ENCODE measurements at regions not wholly inside any gene's neighbourhood (a gene's known extent, or its start where the extent isn't known, plus 50 kb on each side); places are given as distances from the start of the nearest gene placed in this dataset.

- Histone ChIP-seq H3K27ac (no peak overlapping the region), H3K27me3 (no peaks in the 10 kb centered on the region), H3K9me3 (no peaks in the 10 kb centered on the region), H3K4me3 (no peak overlapping the region), H3K4me1 (no peaks in the 10 kb centered on the region), H3K36me3 (no peaks in the 10 kb centered on the region)
- TF ChIP-seq POLR2A (IDR thresholded peaks at IDR 0.05) (no peak), CTCF (IDR thresholded peaks at IDR 0.05 in 4 of 5, conservative IDR thresholded peaks at IDR 0.05 in 1 of 5) (no peak)
- intact Hi-C loops (cut with DNase I; ENCODE audit: low total_unique reads) (no loop called here), in situ Hi-C loops (cut with MboI; ENCODE audit: low sequenced_read_pairs in 4 of 4) (no loop called here)
- ATAC-seq: no peak
- no peak for DNase-seq
These were observed 66.2 kb downstream of the PLK2 start for GRCh38 chr5:58393716-58394115.

DNA sequence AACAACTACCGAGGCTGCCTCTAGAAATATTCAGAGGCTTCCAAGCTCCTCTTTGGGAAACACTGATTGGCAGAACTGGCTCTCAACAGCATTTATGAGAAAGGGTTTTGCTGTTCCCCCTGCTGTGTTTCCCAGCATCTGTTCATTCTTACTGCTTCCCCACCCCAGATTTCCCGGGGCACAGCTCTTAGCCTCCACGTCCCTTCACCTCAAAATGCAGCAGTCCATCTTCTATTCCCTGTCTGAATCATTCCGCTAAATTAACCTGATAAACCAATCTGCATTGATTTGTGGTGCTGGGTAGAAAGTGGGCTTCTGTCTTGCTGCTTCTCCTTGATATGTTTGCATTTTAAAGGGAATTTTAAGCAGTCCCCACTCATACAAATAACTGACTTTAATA is 67.4 kb downstream of the PLK2 start:
- H3K4me1 ChIP-seq: no peaks in the 10 kb centered on the region
- no peak for ATAC-seq
- H3K4me3 ChIP-seq: no peak overlapping the region
- no peaks in the 10 kb centered on the region for H3K27me3 ChIP-seq
- no peak overlapping the region for H3K27ac ChIP-seq
- no peaks in the 10 kb centered on the region for H3K36me3 ChIP-seq
- intact Hi-C loops (cut with DNase I; ENCODE audit: low total_unique reads): no loop called here
- no peak for DNase-seq
- no peaks in the 10 kb centered on the region for H3K9me3 ChIP-seq
- in situ Hi-C loops (cut with MboI; ENCODE audit: low sequenced_read_pairs in 4 of 4): no loop called here
- TF ChIP-seq CTCF (IDR thresholded peaks at IDR 0.05 in 4 of 5, conservative IDR thresholded peaks at IDR 0.05 in 1 of 5): no peak
- TF ChIP-seq POLR2A (IDR thresholded peaks at IDR 0.05): no peak

DNA sequence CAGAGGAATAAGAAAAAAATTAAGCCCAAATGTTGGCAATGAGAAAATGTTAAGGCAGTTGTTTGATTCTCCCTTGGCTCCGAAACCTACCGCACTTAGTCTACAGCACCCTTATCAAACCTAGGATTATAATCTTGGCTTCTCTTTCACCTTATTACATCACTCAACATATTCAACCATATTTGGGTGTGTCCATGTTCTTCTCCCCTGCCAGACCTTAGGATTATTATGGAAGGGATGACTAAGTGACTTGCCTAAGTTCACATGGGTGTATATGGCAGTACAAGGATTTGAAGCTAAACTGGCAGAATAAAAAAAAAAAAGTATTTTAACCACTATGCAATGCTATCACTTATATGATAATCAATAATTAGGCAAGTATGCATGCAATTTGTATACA is 76.4 kb downstream of the PLK2 start:
- intact Hi-C loops (cut with DNase I; ENCODE audit: low total_unique reads): no loop called here
- DNase-seq (no peak), ATAC-seq (no peak)
- Histone ChIP-seq H3K36me3 (no peaks in the 10 kb centered on the region), H3K27me3 (no peaks in the 10 kb centered on the region), H3K4me3 (no peak overlapping the region), H3K27ac (no peak overlapping the region), H3K9me3 (no peaks in the 10 kb centered on the region), H3K4me1 (no peaks in the 10 kb centered on the region)
- TF ChIP-seq POLR2A (IDR thresholded peaks at IDR 0.05): no peak
- no peak for TF ChIP-seq CTCF (IDR thresholded peaks at IDR 0.05 in 4 of 5, conservative IDR thresholded peaks at IDR 0.05 in 1 of 5)
- in situ Hi-C loops (cut with MboI; ENCODE audit: low sequenced_read_pairs in 4 of 4): no loop called here

DNA sequence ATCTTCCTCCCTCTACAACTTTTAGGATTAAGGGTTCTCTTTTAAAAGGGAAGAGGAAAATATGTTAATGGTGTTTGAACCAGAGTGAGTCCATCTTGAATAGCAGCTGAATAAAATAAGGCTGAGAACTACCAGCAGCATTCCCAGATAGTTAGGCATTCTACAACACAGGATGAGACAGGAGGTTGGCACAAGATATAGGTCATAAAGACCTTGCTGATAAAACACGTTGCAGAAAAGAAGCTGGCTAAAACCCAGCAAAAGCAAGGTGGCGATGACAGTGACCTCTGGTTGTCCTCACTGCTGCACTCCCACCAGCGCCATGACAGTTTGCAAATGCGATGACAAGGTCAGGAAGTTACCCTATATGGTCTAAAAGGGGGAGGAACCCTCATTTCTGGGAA is 77.8 kb downstream of the PLK2 start:
- intact Hi-C loops (cut with DNase I; ENCODE audit: low total_unique reads) (no loop called here), in situ Hi-C loops (cut with MboI; ENCODE audit: low sequenced_read_pairs in 4 of 4) (no loop called here)
- Histone ChIP-seq H3K9me3 (no peaks in the 10 kb centered on the region), H3K27me3 (no peaks in the 10 kb centered on the region), H3K4me3 (no peak overlapping the region), H3K4me1 (no peaks in the 10 kb centered on the region), H3K27ac (no peak overlapping the region), H3K36me3 (no peaks in the 10 kb centered on the region)
- ATAC-seq (no peak), DNase-seq (no peak)
- TF ChIP-seq POLR2A (IDR thresholded peaks at IDR 0.05) (no peak), CTCF (IDR thresholded peaks at IDR 0.05 in 4 of 5, conservative IDR thresholded peaks at IDR 0.05 in 1 of 5) (no peak)

DNA sequence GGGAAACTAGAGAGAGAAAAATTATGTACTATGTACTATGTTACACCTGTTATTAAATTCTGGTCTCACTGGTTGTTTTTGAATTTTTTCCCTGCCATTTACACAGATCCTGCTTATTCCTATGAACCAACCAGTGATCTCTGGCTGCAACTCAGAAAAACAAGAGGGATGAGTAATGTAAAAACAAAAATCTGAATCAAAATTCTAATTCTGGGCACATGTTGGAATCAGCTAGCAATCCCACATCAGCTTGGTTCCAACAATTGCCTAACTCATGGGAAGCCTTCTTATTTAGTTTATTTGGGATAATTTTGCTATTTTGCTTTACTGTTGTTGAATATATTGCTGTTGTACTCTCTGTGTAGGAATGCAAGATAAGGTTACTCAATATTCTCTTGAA is 78.3 kb downstream of the PLK2 start:
- in situ Hi-C loops (cut with MboI; ENCODE audit: low sequenced_read_pairs in 4 of 4): no loop called here
- DNase-seq (no peak), ATAC-seq (no peak)
- Histone ChIP-seq H3K27ac (no peak overlapping the region), H3K27me3 (no peaks in the 10 kb centered on the region), H3K36me3 (no peaks in the 10 kb centered on the region), H3K4me1 (no peaks in the 10 kb centered on the region), H3K4me3 (no peak overlapping the region), H3K9me3 (no peaks in the 10 kb centered on the region)
- TF ChIP-seq POLR2A (IDR thresholded peaks at IDR 0.05) (no peak), CTCF (IDR thresholded peaks at IDR 0.05 in 4 of 5, conservative IDR thresholded peaks at IDR 0.05 in 1 of 5) (no peak)
- intact Hi-C loops (cut with DNase I; ENCODE audit: low total_unique reads): no loop called here
